ENCODE measurements at regions not wholly inside any gene's neighbourhood (a gene's known extent, or its start where the extent isn't known, plus 50 kb on each side); places are given as distances from the start of the nearest gene placed in this dataset.

- TF ChIP-seq RAD21 (IDR thresholded peaks at IDR 0.05; ENCODE audit: low read depth) (no peak), EP300 (IDR thresholded peaks at IDR 0.05; ENCODE audit: borderline replicate concordance) (no peak), TAF1 (IDR thresholded peaks at IDR 0.05; ENCODE audit: low read depth) (no peak), NFIC (IDR thresholded peaks at IDR 0.05) (no peak), CEBPB (IDR thresholded peaks at IDR 0.05) (no peak)
- TF ChIP-seq, protein P1, sequence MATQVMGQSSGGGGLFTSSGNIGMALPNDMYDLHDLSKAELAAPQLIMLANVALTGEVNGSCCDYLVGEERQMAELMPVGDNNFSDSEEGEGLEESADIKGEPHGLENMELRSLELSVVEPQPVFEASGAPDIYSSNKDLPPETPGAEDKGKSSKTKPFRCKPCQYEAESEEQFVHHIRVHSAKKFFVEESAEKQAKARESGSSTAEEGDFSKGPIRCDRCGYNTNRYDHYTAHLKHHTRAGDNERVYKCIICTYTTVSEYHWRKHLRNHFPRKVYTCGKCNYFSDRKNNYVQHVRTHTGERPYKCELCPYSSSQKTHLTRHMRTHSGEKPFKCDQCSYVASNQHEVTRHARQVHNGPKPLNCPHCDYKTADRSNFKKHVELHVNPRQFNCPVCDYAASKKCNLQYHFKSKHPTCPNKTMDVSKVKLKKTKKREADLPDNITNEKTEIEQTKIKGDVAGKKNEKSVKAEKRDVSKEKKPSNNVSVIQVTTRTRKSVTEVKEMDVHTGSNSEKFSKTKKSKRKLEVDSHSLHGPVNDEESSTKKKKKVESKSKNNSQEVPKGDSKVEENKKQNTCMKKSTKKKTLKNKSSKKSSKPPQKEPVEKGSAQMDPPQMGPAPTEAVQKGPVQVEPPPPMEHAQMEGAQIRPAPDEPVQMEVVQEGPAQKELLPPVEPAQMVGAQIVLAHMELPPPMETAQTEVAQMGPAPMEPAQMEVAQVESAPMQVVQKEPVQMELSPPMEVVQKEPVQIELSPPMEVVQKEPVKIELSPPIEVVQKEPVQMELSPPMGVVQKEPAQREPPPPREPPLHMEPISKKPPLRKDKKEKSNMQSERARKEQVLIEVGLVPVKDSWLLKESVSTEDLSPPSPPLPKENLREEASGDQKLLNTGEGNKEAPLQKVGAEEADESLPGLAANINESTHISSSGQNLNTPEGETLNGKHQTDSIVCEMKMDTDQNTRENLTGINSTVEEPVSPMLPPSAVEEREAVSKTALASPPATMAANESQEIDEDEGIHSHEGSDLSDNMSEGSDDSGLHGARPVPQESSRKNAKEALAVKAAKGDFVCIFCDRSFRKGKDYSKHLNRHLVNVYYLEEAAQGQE (IDR thresholded peaks at IDR 0.05; ENCODE audit: low read depth): no peak
Observed at GRCh38 chr4:152016303-152016620, 255.5 kb upstream of the GATB start.
